Astrocyte (in vitro differentiated cells and primary cell): ENCODE measurements at regions not wholly inside any gene's neighbourhood (a gene's known extent, or its start where the extent isn't known, plus 50 kb on each side); places are given as distances from the start of the nearest gene placed in this dataset.

ENCODE experiments used
- DNase-seq: peaks from one replicate; pipeline ENCODE4 v3.0.0-alpha.2; 2010; ENCODE audit warnings: low read depth
- FAIRE-seq: peaks from 2 replicates; lab custom pipeline; 2011; peaks lifted over from hg19 to GRCh38; lab: Jason Lieb, UNC
- H2AFZ ChIP-seq: 2 replicates; pipeline ENCODE4 v1.6.0; 2012; ENCODE audit warnings: low read depth, low read length, inconsistent platforms
- H3K27ac ChIP-seq: 2 replicates; pipeline ENCODE4 v1.5.1; 2011; ENCODE audit warnings: low read depth, low read length, inconsistent platforms
- H3K27me3 ChIP-seq: 2 replicates; pipeline ENCODE4 v1.6.0; 2011; ENCODE audit warnings: low read length, inconsistent platforms; ENCODE audit not compliant: insufficient read depth
- H3K36me3 ChIP-seq: 2 replicates; pipeline ENCODE4 v1.5.1; 2011; ENCODE audit warnings: low read length, inconsistent platforms; ENCODE audit not compliant: insufficient read depth
- H3K4me1 ChIP-seq: 2 replicates; pipeline ENCODE4 v1.5.1; 2011; ENCODE audit warnings: low read length, inconsistent platforms; ENCODE audit not compliant: insufficient read depth
- H3K4me2 ChIP-seq: 2 replicates; pipeline ENCODE4 v1.6.0; 2012; ENCODE audit warnings: low read length, inconsistent platforms
- H3K4me3 ChIP-seq: 2 replicates; pipeline ENCODE4 v1.5.1; 2011; ENCODE audit warnings: low read depth, mild to moderate bottlenecking, low read length, inconsistent platforms; ENCODE audit not compliant: insufficient read depth
- H3K79me2 ChIP-seq: 2 replicates; pipeline ENCODE4 v1.6.0; 2012; ENCODE audit warnings: mild to moderate bottlenecking, low read length, inconsistent platforms; ENCODE audit not compliant: insufficient read depth
- H3K9ac ChIP-seq: 2 replicates; pipeline ENCODE4 v1.6.0; 2012; ENCODE audit warnings: mild to moderate bottlenecking, low read length, inconsistent platforms
- H3K9me3 ChIP-seq: 2 replicates; pipeline ENCODE4 v1.5.1; 2012; ENCODE audit warnings: low read depth, mild to moderate bottlenecking, low read length, inconsistent platforms; ENCODE audit not compliant: insufficient read depth
- H4K20me1 ChIP-seq: 2 replicates; pipeline ENCODE4 v1.6.0; 2012; ENCODE audit warnings: low read length, inconsistent platforms; ENCODE audit not compliant: insufficient read depth
- H3K27ac Mint-ChIP-seq: one replicate; pipeline ENCODE4 v1.8.0; 2021; ENCODE audit warnings: mild to moderate bottlenecking, mixed read lengths; ENCODE audit not compliant: unreplicated experiment
- H3K27me3 Mint-ChIP-seq: one replicate; pipeline ENCODE4 v1.8.0; 2021; ENCODE audit warnings: low read depth, mixed read lengths; ENCODE audit not compliant: unreplicated experiment
- H3K36me3 Mint-ChIP-seq: one replicate; pipeline ENCODE4 v1.8.0; 2021; ENCODE audit warnings: low read depth, mixed read lengths; ENCODE audit not compliant: unreplicated experiment
- H3K4me1 Mint-ChIP-seq: one replicate; pipeline ENCODE4 v1.8.0; 2021; ENCODE audit warnings: low read depth, mixed read lengths; ENCODE audit not compliant: unreplicated experiment
- H3K4me3 Mint-ChIP-seq: one replicate; pipeline ENCODE4 v1.8.0; 2021; ENCODE audit warnings: mild to moderate bottlenecking, moderate library complexity, mixed read lengths; ENCODE audit not compliant: unreplicated experiment
- H3K9me3 Mint-ChIP-seq: one replicate; pipeline ENCODE4 v1.8.0; 2021; ENCODE audit warnings: mild to moderate bottlenecking, mixed read lengths; ENCODE audit not compliant: unreplicated experiment
- CTCF ChIP-seq: IDR thresholded peaks from 2 replicates; pipeline ENCODE4 v1.5.1; 2011; ENCODE audit warnings: low read depth, mild to moderate bottlenecking, inconsistent platforms, low read length, moderate library complexity; ENCODE audit not compliant: insufficient read depth
- EZH2 ChIP-seq: IDR thresholded peaks from 2 replicates; pipeline ENCODE4 v1.6.1; 2012; ENCODE audit warnings: mild to moderate bottlenecking, low read length, inconsistent platforms; ENCODE audit not compliant: insufficient read depth

DNA sequence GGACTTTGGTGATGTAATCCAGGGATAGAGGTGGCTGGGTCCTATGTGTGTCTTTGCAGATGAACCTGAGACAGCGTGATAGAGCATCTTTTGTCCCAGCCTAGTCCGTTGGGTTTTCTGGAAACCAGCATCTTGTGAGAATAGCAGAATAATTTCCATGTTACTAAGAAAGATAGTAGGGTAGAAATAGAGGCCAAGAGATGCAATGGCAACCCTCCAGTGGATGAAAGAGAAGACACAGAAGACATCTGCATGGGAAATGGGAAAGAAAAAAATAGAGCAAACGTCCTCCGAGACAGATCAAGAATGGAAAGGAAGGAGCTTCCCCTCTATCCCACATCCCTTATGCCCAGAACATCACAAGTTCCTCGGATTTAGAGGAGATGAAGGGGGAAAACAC, 409.3 kb upstream of the TMEM132C start:
- Mint-ChIP-seq H3K27ac (no peak overlapping the region), H3K4me1 (no peaks in the 10 kb centered on the region), H3K27me3 (no peaks in the 10 kb centered on the region), H3K36me3 (no peaks in the 10 kb centered on the region), H3K4me3 (no peak overlapping the region), H3K9me3 (peaks cover 16% of the 10 kb centered on the region)
- Histone ChIP-seq H3K9me3 (no peaks in the 10 kb centered on the region), H3K36me3 (no peaks in the 10 kb centered on the region), H4K20me1 (no peaks in the 10 kb centered on the region), H3K9ac (no peak overlapping the region), H3K27ac (no peak overlapping the region), H3K27me3 (no peaks in the 10 kb centered on the region), H3K4me3 (no peak overlapping the region), H3K79me2 (no peaks in the 10 kb centered on the region), H2AFZ (no peak overlapping the region), H3K4me1 (no peaks in the 10 kb centered on the region), H3K4me2 (no peak overlapping the region)
- DNase-seq (no peak), FAIRE-seq (no peak)
- TF ChIP-seq CTCF, result no peak
- TF ChIP-seq EZH2, result no peak

GRCh38 chr12:127860536-127860935, 406.4 kb upstream of the TMEM132C start:
- TF ChIP-seq EZH2 (no peak), CTCF (no peak)
- Mint-ChIP-seq H3K4me3 (no peak overlapping the region), H3K9me3 (peaks cover 7% of the 10 kb centered on the region), H3K36me3 (no peaks in the 10 kb centered on the region), H3K27me3 (no peaks in the 10 kb centered on the region), H3K27ac (no peak overlapping the region), H3K4me1 (no peaks in the 10 kb centered on the region)
- H3K4me1 ChIP-seq, result no peaks in the 10 kb centered on the region
- DNase-seq, result no peak
- no peaks in the 10 kb centered on the region for H3K27me3 ChIP-seq
- H3K4me3 ChIP-seq, result no peak overlapping the region
- no peaks in the 10 kb centered on the region for H3K9me3 ChIP-seq
- no peak for FAIRE-seq
- H3K36me3 ChIP-seq, result no peaks in the 10 kb centered on the region
- no peak overlapping the region for H3K9ac ChIP-seq
- no peaks in the 10 kb centered on the region for H3K79me2 ChIP-seq
- no peaks in the 10 kb centered on the region for H4K20me1 ChIP-seq
- H2AFZ ChIP-seq, result no peak overlapping the region
- H3K4me2 ChIP-seq, result no peak overlapping the region
- H3K27ac ChIP-seq, result no peak overlapping the region

DNA sequence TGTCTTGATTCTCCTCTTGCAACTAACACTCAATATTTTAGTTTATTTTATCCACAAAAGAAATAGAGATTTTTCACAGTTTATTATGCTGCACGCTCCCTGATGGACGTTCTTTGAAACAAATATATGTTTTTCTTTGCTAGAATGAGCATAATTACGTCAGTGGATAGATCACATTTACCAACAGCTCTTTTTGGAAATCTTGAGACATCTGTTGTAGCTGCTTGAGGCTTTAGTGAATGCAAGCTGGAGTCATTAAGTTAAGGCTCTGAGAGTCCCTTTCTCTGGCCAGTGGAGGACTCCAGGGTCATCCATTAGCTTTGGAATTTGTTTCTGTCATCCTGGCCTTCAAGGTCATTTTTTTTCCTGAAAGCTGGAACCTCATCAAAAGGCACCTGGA, 405.6 kb upstream of the TMEM132C start:
- no peaks in the 10 kb centered on the region for H3K9me3 ChIP-seq
- no peak for FAIRE-seq
- H3K4me2 ChIP-seq, result no peak overlapping the region
- H3K4me1 Mint-ChIP-seq, result no peaks in the 10 kb centered on the region
- peaks cover 10% of the 10 kb centered on the region for H3K9me3 Mint-ChIP-seq
- H3K79me2 ChIP-seq, result no peaks in the 10 kb centered on the region
- H4K20me1 ChIP-seq, result no peaks in the 10 kb centered on the region
- no peak overlapping the region for H3K27ac ChIP-seq
- no peak overlapping the region for H2AFZ ChIP-seq
- no peak overlapping the region for H3K4me3 Mint-ChIP-seq
- no peaks in the 10 kb centered on the region for H3K36me3 Mint-ChIP-seq
- TF ChIP-seq EZH2, result no peak
- no peak for TF ChIP-seq CTCF
- no peaks in the 10 kb centered on the region for H3K4me1 ChIP-seq
- no peaks in the 10 kb centered on the region for H3K36me3 ChIP-seq
- H3K27me3 ChIP-seq, result no peaks in the 10 kb centered on the region
- H3K27me3 Mint-ChIP-seq, result no peaks in the 10 kb centered on the region
- no peak overlapping the region for H3K27ac Mint-ChIP-seq
- H3K4me3 ChIP-seq, result no peak overlapping the region
- no peak overlapping the region for H3K9ac ChIP-seq
- DNase-seq, result no peak
